ENCODE measurements at regions not wholly inside any gene's neighbourhood (a gene's known extent, or its start where the extent isn't known, plus 50 kb on each side); places are given as distances from the start of the nearest gene placed in this dataset.
"Not testable (repeated sequence)": the region's sequence is repeated elsewhere in the genome, so short reads cannot be mapped to it uniquely, and the experiment has no call there.

- no peak for DNase-seq
Measured at GRCh38 chr1:208467151-208467780, 223.1 kb upstream of the PLXNA2 start.

GRCh38 chr1:208475449-208475848 lies 231.3 kb upstream of the PLXNA2 start:
- DNase-seq: no peak

GRCh38 chr1:208475951-208476845 lies 232.0 kb upstream of the PLXNA2 start:
- peak; percentile 61 for DNase-seq

GRCh38 chr1:208476846-208477170 lies 232.6 kb upstream of the PLXNA2 start:
- peak; percentile 42 for DNase-seq

GRCh38 chr1:208479435-208479834 lies 235.3 kb upstream of the PLXNA2 start:
- DNase-seq: no peak

- no peak for DNase-seq
Measured at GRCh38 chr1:208485512-208485911, 241.3 kb upstream of the PLXNA2 start.

- DNase-seq: no peak
Measured at GRCh38 chr1:208486677-208487076, 242.5 kb upstream of the PLXNA2 start.

GRCh38 chr1:208488432-208488831 lies 244.2 kb upstream of the PLXNA2 start:
- DNase-seq: not testable (repeated sequence)

- DNase-seq: no peak
Measured at GRCh38 chr1:208496467-208497371, 252.5 kb upstream of the PLXNA2 start.

GRCh38 chr1:208497866-208498541 lies 253.8 kb upstream of the PLXNA2 start:
- no peak for DNase-seq

- DNase-seq: no peak
Measured at GRCh38 chr1:208499026-208499425, 254.8 kb upstream of the PLXNA2 start.

- DNase-seq: no peak
Measured at GRCh38 chr1:208499601-208500000, 255.4 kb upstream of the PLXNA2 start.

GRCh38 chr1:208500375-208500774 lies 256.2 kb upstream of the PLXNA2 start:
- DNase-seq: no peak

- DNase-seq: no peak
Measured at GRCh38 chr1:208501542-208501941, 257.4 kb upstream of the PLXNA2 start.

- no peak for DNase-seq
Measured at GRCh38 chr1:208503787-208504186, 259.6 kb upstream of the PLXNA2 start.

- DNase-seq: no peak
Measured at GRCh38 chr1:208506812-208507211, 262.6 kb upstream of the PLXNA2 start.

GRCh38 chr1:208509072-208509471 lies 264.9 kb upstream of the PLXNA2 start:
- no peak for DNase-seq

- no peak for DNase-seq
Measured at GRCh38 chr1:208510192-208510952, 266.2 kb upstream of the PLXNA2 start.

GRCh38 chr1:208511242-208511860 lies 267.2 kb upstream of the PLXNA2 start:
- DNase-seq: no peak

- no peak for DNase-seq
Measured at GRCh38 chr1:208513799-208514198, 269.6 kb upstream of the PLXNA2 start.

GRCh38 chr1:208515129-208515528 lies 270.9 kb upstream of the PLXNA2 start:
- DNase-seq: no peak

All from right kidney (tissue), 1 donor.